ENCODE measurements at regions not wholly inside any gene's neighbourhood (a gene's known extent, or its start where the extent isn't known, plus 50 kb on each side); places are given as distances from the start of the nearest gene placed in this dataset.

- peak; percentile 54 to 72 (median 63) for TF ChIP-seq CTCF (IDR thresholded peaks at IDR 0.05 in 2 of 3, conservative IDR thresholded peaks at IDR 0.05 in 1 of 3; ENCODE audit: insufficient read depth in 2 of 3, low read depth in 1 of 3, low read length in 3 of 3)
- no peak for TF ChIP-seq ZBTB40 (IDR thresholded peaks at IDR 0.05)
- TF ChIP-seq ZBTB40 (CRISPR knock-in tag; IDR thresholded peaks at IDR 0.05) = no peak
- peak; percentile 29; the same call in 1 of the 2 replicates for TF ChIP-seq ARID1B (IDR thresholded peaks at IDR 0.05)
- TF ChIP-seq ZNF274 (IDR thresholded peaks at IDR 0.05; ENCODE audit: borderline replicate concordance, low read depth, low read length) = no peak
- TF ChIP-seq CEBPG (CRISPR knock-in tag; IDR thresholded peaks at IDR 0.05) = peak; percentile 49; the same call in 1 of the 2 replicates
- TF ChIP-seq CEBPG (tag; conservative IDR thresholded peaks at IDR 0.05 in 1 of 2, IDR thresholded peaks at IDR 0.05 in 1 of 2) = peak; percentile 54 to 57
- TF ChIP-seq DPF2 (IDR thresholded peaks at IDR 0.05) = peak; percentile 48
- peak; percentile 80 for TF ChIP-seq BRD9 (IDR thresholded peaks at IDR 0.05; ENCODE audit: low read depth, partially characterized antibody)
- no peak for TF ChIP-seq ZNF41 (CRISPR knock-in tag; conservative IDR thresholded peaks at IDR 0.05)
- peak; percentile 75; the same call in 1 of the 2 replicates for TF ChIP-seq MECOM (CRISPR knock-in tag; IDR thresholded peaks at IDR 0.05)
- peak; percentile 47; the same call in 1 of the 2 replicates for TF ChIP-seq GATAD2A (IDR thresholded peaks at IDR 0.05)
- 0 out of 2 replicates have a peak, but pooled peaks have one; percentile 6 for TF ChIP-seq ZNF239 (CRISPR knock-in tag; IDR thresholded peaks at IDR 0.05)
- peak in 1 of 2 experiments; percentile 49 for TF ChIP-seq E2F6 (IDR thresholded peaks at IDR 0.05; ENCODE audit: borderline replicate concordance in 1 of 2, extremely low read depth in 1 of 2, insufficient read depth in 1 of 2, insufficient read length in 1 of 2, low read depth in 1 of 2, low read length in 1 of 2, poor library complexity in 1 of 2, severe bottlenecking in 1 of 2)
- peak; percentile 11; the same call in 1 of the 2 replicates for TF ChIP-seq MTA2 (IDR thresholded peaks at IDR 0.05; ENCODE audit: low read depth)
- peak; percentile 53 for TF ChIP-seq CC2D1A (IDR thresholded peaks at IDR 0.05)
- TF ChIP-seq CXXC5 (CRISPR knock-in tag; IDR thresholded peaks at IDR 0.05) = peak; percentile 34
- TF ChIP-seq MEF2D (tag; conservative IDR thresholded peaks at IDR 0.05; ENCODE audit: low read depth) = 0 out of 2 replicates have a peak, but pooled peaks have one; percentile 37
- TF ChIP-seq SMARCA5 (IDR thresholded peaks at IDR 0.05) = peak; percentile 99
Observed at GRCh38 chr6:43952746-43953145, 174.5 kb downstream of the MRPL14 start (continued).

Data from K562 (cell line).